Ovary (tissue), 3 donors: ENCODE measurements at regions not wholly inside any gene's neighbourhood (a gene's known extent, or its start where the extent isn't known, plus 50 kb on each side); places are given as distances from the start of the nearest gene placed in this dataset.

Experiments
- CTCF ChIP-seq, 3 donors: fragments of 450-650 bp in 2 of 3; fragments of 200-600 bp in 1 of 3; IDR thresholded peaks; one replicate each; pipeline versions ENCODE4 v1.5.1 to v1.8.0; 2016 to 2022; ENCODE audit warnings: antibody characterized with exemption in 3 of 3, mild to moderate bottlenecking in 1 of 3
- POLR2A ChIP-seq: fragments of 450-650 bp; IDR thresholded peaks from one replicate; pipeline ENCODE4 v1.6.1; 2017; ENCODE audit warnings: antibody characterized with exemption, mild to moderate bottlenecking, moderate library complexity
- donor health status: DM: no; HTN: no; CAD: no.

- TF ChIP-seq CTCF (IDR thresholded peaks at IDR 0.05), result no peak
- no peak for TF ChIP-seq POLR2A
Measured at GRCh38 chr3:145188079-145188770, 972.8 kb downstream of the PLOD2 start.
